Mesenchymal stem cell (in vitro differentiated cells and primary cell): ENCODE measurements at regions not wholly inside any gene's neighbourhood (a gene's known extent, or its start where the extent isn't known, plus 50 kb on each side); places are given as distances from the start of the nearest gene placed in this dataset.

Source experiments
- DNase-seq: peaks from one replicate; pipeline ENCODE4 v3.0.0-alpha.2; 2013
- H2AFZ ChIP-seq: one replicate; pipeline ENCODE4 v1.6.1; 2013; ENCODE audit warnings: low read depth, mild to moderate bottlenecking, control low read depth, inconsistent platforms, low read length, moderate library complexity
- H2AK5ac ChIP-seq: 2 replicates; pipeline ENCODE4 v1.6.1; 2013; ENCODE audit warnings: low read length, moderate library complexity, mild to moderate bottlenecking, inconsistent platforms; ENCODE audit not compliant: severe bottlenecking
- H2BK120ac ChIP-seq: one replicate; pipeline ENCODE4 v1.6.1; 2013; ENCODE audit warnings: low read depth, mild to moderate bottlenecking, inconsistent platforms, low read length, moderate library complexity
- H2BK12ac ChIP-seq, 2 experiments: one replicate each; pipeline ENCODE4 v1.6.1; 2013; ENCODE audit warnings: inconsistent platforms in 2 of 2, low read length in 2 of 2, mild to moderate bottlenecking in 2 of 2, moderate library complexity in 2 of 2, control low read depth in 1 of 2
- H2BK15ac ChIP-seq: one replicate; pipeline ENCODE4 v1.6.1; 2013; ENCODE audit warnings: mild to moderate bottlenecking, low read depth, inconsistent platforms; ENCODE audit not compliant: poor library complexity, severe bottlenecking
- H2BK5ac ChIP-seq: 2 replicates; pipeline ENCODE4 v1.6.1; 2013; ENCODE audit warnings: low read depth, mild to moderate bottlenecking, low read length, control low read depth, inconsistent platforms; ENCODE audit not compliant: poor library complexity, severe bottlenecking
- H3K14ac ChIP-seq, 2 experiments: one replicate each; pipeline ENCODE4 v1.6.1; 2013; ENCODE audit warnings: inconsistent platforms in 2 of 2, low read length in 2 of 2, control low read depth in 1 of 2, mild to moderate bottlenecking in 1 of 2, moderate library complexity in 1 of 2
- H3K18ac ChIP-seq, 2 experiments: one replicate each; pipeline ENCODE4 v1.6.1; 2013; ENCODE audit warnings: inconsistent platforms in 2 of 2, low read length in 2 of 2, control low read depth in 1 of 2, low read depth in 1 of 2, mild to moderate bottlenecking in 1 of 2
- H3K23ac ChIP-seq, 2 experiments: one replicate each; pipeline ENCODE4 v1.6.1; 2013; ENCODE audit warnings: inconsistent platforms in 2 of 2, low read length in 2 of 2, mild to moderate bottlenecking in 2 of 2, moderate library complexity in 2 of 2, control low read depth in 1 of 2
- H3K27ac ChIP-seq: 2 replicates; pipeline ENCODE4 v1.5.1; 2013; ENCODE audit warnings: mild to moderate bottlenecking, moderate library complexity, low read length, control low read depth, inconsistent platforms; ENCODE audit not compliant: poor library complexity, severe bottlenecking
- H3K27me3 ChIP-seq, 2 experiments: 2 replicates each; pipeline versions ENCODE4 v1.6.1 to v1.7.0; 2013; ENCODE audit warnings: low read length in 2 of 2, mild to moderate bottlenecking in 2 of 2, moderate library complexity in 2 of 2, control low read depth in 1 of 2, inconsistent platforms in 1 of 2; ENCODE audit not compliant: control insufficient read depth in 1 of 2, insufficient read depth in 1 of 2
- H3K36me3 ChIP-seq, 2 experiments: 2 replicates each; pipeline versions ENCODE4 v1.6.1 to v1.7.0; 2013; ENCODE audit warnings: low read length in 2 of 2, control low read depth in 1 of 2, inconsistent platforms in 1 of 2, low read depth in 1 of 2, mild to moderate bottlenecking in 1 of 2; ENCODE audit not compliant: insufficient read depth in 2 of 2, control insufficient read depth in 1 of 2
- H3K4ac ChIP-seq, 2 experiments: one replicate each; pipeline ENCODE4 v1.6.1; 2013; ENCODE audit warnings: inconsistent platforms in 2 of 2, low read length in 2 of 2, mild to moderate bottlenecking in 2 of 2, moderate library complexity in 2 of 2, control low read depth in 1 of 2, low read depth in 1 of 2
- H3K4me1 ChIP-seq: 2 replicates; pipeline ENCODE4 v1.6.1; 2013; ENCODE audit warnings: low read depth, low read length, control low read depth; ENCODE audit not compliant: control insufficient read depth, insufficient read depth
- H3K4me2 ChIP-seq: 2 replicates; pipeline ENCODE4 v1.6.1; 2013; ENCODE audit warnings: low read length, mild to moderate bottlenecking, inconsistent platforms; ENCODE audit not compliant: poor library complexity, severe bottlenecking
- H3K4me3 ChIP-seq, 2 experiments: 2 replicates each; pipeline versions ENCODE4 v1.5.1 to v1.7.0; 2013; ENCODE audit warnings: low read length in 2 of 2, mild to moderate bottlenecking in 2 of 2, control low read depth in 1 of 2, low read depth in 1 of 2; ENCODE audit not compliant: insufficient read depth in 1 of 2
- H3K79me1 ChIP-seq: replicated peaks from 2 replicates; pipeline ENCODE4 v1.6.1; 2013; ENCODE audit warnings: mild to moderate bottlenecking, control low read depth, low read length, inconsistent platforms; ENCODE audit not compliant: poor library complexity, severe bottlenecking
- H3K9ac ChIP-seq: 2 replicates; pipeline ENCODE4 v1.7.0; 2013; ENCODE audit warnings: mild to moderate bottlenecking, low read length, moderate library complexity
- H3K9me3 ChIP-seq: 2 replicates; pipeline ENCODE4 v1.7.0; 2013; ENCODE audit warnings: mild to moderate bottlenecking, low read length; ENCODE audit not compliant: control insufficient read depth
- H4K8ac ChIP-seq: one replicate; pipeline ENCODE4 v1.6.1; 2013; ENCODE audit warnings: inconsistent platforms, mild to moderate bottlenecking, low read length, moderate library complexity
- H4K91ac ChIP-seq: one replicate; pipeline ENCODE4 v1.6.1; 2013; ENCODE audit warnings: mild to moderate bottlenecking, low read length, inconsistent platforms
- WGBS: methylation state at CpG from one replicate; pipeline ENCODE4 v1.1.7; 2013; ENCODE audit warnings: mixed read lengths; 5-methylcytosine and 5-hydroxymethylcytosine counted together

DNA sequence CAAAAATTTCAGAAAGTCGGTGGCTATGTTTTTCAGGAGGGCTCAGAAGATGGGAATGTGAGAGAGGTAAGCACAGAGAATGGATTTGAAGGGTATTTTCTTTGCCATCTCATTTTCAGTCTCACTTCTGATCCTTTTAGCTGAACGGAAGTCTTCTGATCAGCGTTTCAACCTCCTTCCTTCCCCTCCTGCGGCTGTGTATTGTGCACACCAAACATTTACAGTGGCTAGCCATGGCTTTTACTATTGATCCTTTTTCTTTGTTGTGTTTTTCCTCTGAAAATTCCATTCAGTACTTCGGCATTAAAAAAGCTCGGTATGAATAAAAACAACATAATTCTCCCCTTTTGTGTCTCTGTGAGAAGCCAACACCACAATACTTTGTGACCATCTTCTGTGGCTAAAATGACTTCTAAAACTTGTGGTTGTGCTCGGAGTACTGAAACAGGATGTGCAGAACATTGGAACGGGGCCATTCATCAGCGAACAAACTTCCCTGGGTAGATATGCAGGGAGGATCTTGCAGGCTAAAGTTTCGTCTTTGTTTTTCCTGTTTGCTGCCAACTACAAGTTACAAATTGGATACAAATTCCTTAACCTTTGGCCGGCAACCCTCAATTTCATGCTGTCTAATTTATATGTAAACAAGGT is 260.8 kb upstream of the FAM98A start:
- H2BK120ac ChIP-seq, result no peak overlapping the region
- H3K14ac ChIP-seq, result no peak overlapping the region
- no peak overlapping the region for H4K8ac ChIP-seq
- no peaks in the 10 kb centered on the region for H3K27me3 ChIP-seq
- no peak overlapping the region for H2AFZ ChIP-seq
- no peak overlapping the region for H3K9ac ChIP-seq
- H2BK15ac ChIP-seq, result no peak overlapping the region
- H3K79me1 ChIP-seq, result no peaks in the 10 kb centered on the region
- no peak overlapping the region for H3K18ac ChIP-seq
- H4K91ac ChIP-seq, result no peak overlapping the region
- H3K27ac ChIP-seq, result no peak overlapping the region
- H3K23ac ChIP-seq, result no peak overlapping the region
- peaks cover 6% of the 10 kb centered on the region for H3K9me3 ChIP-seq
- H2AK5ac ChIP-seq, result no peak overlapping the region
- H2BK12ac ChIP-seq, result no peak overlapping the region
- H2BK5ac ChIP-seq, result no peak overlapping the region
- H3K4ac ChIP-seq, result no peak overlapping the region
- no peak for DNase-seq
- WGBS, result 73% methylated on average over 9 of the region's 11 CpGs
- H3K36me3 ChIP-seq, result no peaks in the 10 kb centered on the region
- H3K4me2 ChIP-seq, result no peak overlapping the region
- no peaks in the 10 kb centered on the region for H3K4me1 ChIP-seq
- H3K4me3 ChIP-seq, result no peak overlapping the region

DNA sequence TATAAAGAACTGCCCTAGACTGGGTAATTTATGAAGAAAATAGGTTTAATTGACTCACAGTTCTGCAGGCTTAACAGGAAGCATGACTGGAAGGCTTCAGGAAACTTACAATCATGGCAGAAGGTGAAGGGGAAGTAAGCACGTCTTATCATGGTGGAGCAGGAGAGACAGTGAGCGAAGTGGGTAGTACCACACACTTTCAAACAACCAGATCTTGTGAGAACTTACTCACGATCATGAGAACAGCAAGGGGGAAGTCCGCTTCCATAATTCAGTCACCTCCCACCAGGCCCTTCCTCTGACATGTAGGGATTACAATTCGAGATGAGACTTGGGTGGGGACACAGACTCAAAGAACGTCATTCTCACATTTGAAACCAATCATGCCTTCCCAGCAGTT is 260.1 kb upstream of the FAM98A start:
- 71% methylated on average over 6 of the region's 6 CpGs for WGBS
- Histone ChIP-seq H2AK5ac (no peak overlapping the region), H2BK15ac (no peak overlapping the region), H2BK120ac (no peak overlapping the region), H4K8ac (no peak overlapping the region), H3K4me1 (no peaks in the 10 kb centered on the region), H3K27me3 (no peaks in the 10 kb centered on the region), H2BK12ac (no peak overlapping the region), H3K9me3 (peaks cover 11% of the 10 kb centered on the region), H3K4me3 (no peak overlapping the region), H2AFZ (no peak overlapping the region), H4K91ac (no peak overlapping the region), H3K4me2 (no peak overlapping the region), H2BK5ac (no peak overlapping the region), H3K9ac (no peak overlapping the region), H3K23ac (no peak overlapping the region), H3K27ac (no peak overlapping the region), H3K14ac (no peak overlapping the region), H3K18ac (no peak overlapping the region), H3K36me3 (no peaks in the 10 kb centered on the region), H3K79me1 (no peaks in the 10 kb centered on the region), H3K4ac (no peak overlapping the region)
- no peak for DNase-seq

DNA sequence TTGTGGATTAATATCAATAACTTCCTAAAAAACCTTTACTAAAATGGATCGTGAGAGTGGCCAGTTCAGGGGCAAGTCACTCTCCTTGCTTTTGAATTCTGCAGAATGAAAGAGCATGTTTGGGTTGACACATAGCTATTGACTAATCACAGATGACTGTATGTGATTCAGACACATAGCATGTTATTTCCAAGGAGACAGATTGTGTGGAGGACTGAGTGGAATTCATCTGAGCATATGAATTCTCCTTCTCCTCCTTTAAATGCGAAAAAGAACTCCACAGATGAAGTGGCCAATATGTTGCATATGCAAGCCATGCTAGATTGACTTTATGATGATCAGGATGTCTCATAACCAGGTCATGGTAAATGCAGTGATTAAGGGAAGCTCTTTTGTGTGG is 249.4 kb upstream of the FAM98A start:
- Histone ChIP-seq H3K4me2 (no peak overlapping the region), H2BK15ac (no peak overlapping the region), H4K91ac (no peak overlapping the region), H3K4me1 (no peaks in the 10 kb centered on the region), H3K79me1 (no peaks in the 10 kb centered on the region), H3K36me3 (no peaks in the 10 kb centered on the region), H4K8ac (no peak overlapping the region), H3K4ac (no peak overlapping the region), H3K9ac (peak overlapping the region; percentile 64), H3K23ac (no peak overlapping the region), H3K4me3 (peak overlapping the region in 1 of 2 experiments; percentile 32), H2AK5ac (no peak overlapping the region), H3K9me3 (peaks cover 11% of the 10 kb centered on the region), H3K27me3 (no peaks in the 10 kb centered on the region), H2AFZ (no peak overlapping the region), H3K27ac (no peak overlapping the region), H2BK5ac (no peak overlapping the region), H2BK120ac (no peak overlapping the region), H3K14ac (no peak overlapping the region), H2BK12ac (no peak overlapping the region), H3K18ac (no peak overlapping the region)
- 73% methylated on average over 1 of the region's 2 CpGs for WGBS
- DNase-seq, result peak; percentile 0

DNA sequence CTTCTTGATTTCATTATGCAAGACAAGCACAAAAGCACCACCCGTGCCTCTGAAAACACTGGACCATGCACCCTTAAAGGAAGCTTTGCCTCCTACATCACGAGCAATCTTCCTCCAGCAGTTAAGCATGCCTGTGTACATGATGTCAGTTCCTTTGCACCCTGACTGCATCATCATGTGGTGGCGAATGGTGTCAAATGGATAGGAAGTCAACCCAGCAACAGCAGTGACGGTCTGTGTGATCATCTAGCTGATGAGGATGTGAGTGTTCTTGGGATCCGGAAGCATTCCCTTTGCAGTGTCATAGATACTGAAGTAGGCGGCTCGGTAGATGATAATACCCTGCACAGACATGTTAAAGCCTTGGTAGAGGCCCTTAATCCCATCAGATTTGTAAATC is 240.7 kb upstream of the FAM98A start:
- no peak overlapping the region for H4K91ac ChIP-seq
- no peaks in the 10 kb centered on the region for H3K4me1 ChIP-seq
- no peak overlapping the region for H3K4me3 ChIP-seq
- no peak overlapping the region for H3K27ac ChIP-seq
- no peak overlapping the region for H2AK5ac ChIP-seq
- no peak overlapping the region for H2BK5ac ChIP-seq
- no peaks in the 10 kb centered on the region for H3K79me1 ChIP-seq
- no peak overlapping the region for H2BK15ac ChIP-seq
- H3K4ac ChIP-seq, result no peak overlapping the region
- no peak for DNase-seq
- H3K9ac ChIP-seq, result no peak overlapping the region
- no peak overlapping the region for H3K23ac ChIP-seq
- H3K14ac ChIP-seq, result no peak overlapping the region
- H3K9me3 ChIP-seq, result no peaks in the 10 kb centered on the region
- H2BK12ac ChIP-seq, result no peak overlapping the region
- H3K4me2 ChIP-seq, result no peak overlapping the region
- H2AFZ ChIP-seq, result no peak overlapping the region
- 80% methylated on average over 7 of the region's 7 CpGs for WGBS
- H3K36me3 ChIP-seq, result no peaks in the 10 kb centered on the region
- H3K27me3 ChIP-seq, result no peaks in the 10 kb centered on the region
- no peak overlapping the region for H3K18ac ChIP-seq
- H2BK120ac ChIP-seq, result no peak overlapping the region
- H4K8ac ChIP-seq, result no peak overlapping the region
